ENCODE measurements at regions not wholly inside any gene's neighbourhood (a gene's known extent, or its start where the extent isn't known, plus 50 kb on each side); places are given as distances from the start of the nearest gene placed in this dataset.

- CTCF ChIA-PET: interaction anchor here (0.6 kb wide), 1 partner anchor 378 kb away, joined by 3 read pairs; no protein-coding TSS in a partner anchor
- ATAC-seq (no peak), DNase-seq (no peak)
- POLR2A ChIA-PET: no interaction called here
- Mint-ChIP-seq H3K4me1 (ENCODE audit: low read depth) (no peaks in the 10 kb centered on the region), H3K9me3 (no peaks in the 10 kb centered on the region), H3K36me3 (ENCODE audit: low read depth) (no peaks in the 10 kb centered on the region), H3K4me3 (no peak overlapping the region), H3K27me3 (no peaks in the 10 kb centered on the region), H3K27ac (no peak overlapping the region)
- intact Hi-C loops (cut with micrococcal nuclease): no loop called here
- TF ChIP-seq CTCF (IDR thresholded peaks at IDR 0.05): peak; percentile 11
Observed at GRCh38 chr10:28097633-28098032, 98.8 kb upstream of the ODAD2 start.

- Mint-ChIP-seq H3K4me1 (ENCODE audit: low read depth) (peaks cover 3% of the 10 kb centered on the region), H3K4me3 (no peak overlapping the region), H3K9me3 (no peaks in the 10 kb centered on the region), H3K27me3 (no peaks in the 10 kb centered on the region), H3K27ac (no peak overlapping the region), H3K36me3 (ENCODE audit: low read depth) (no peaks in the 10 kb centered on the region)
- intact Hi-C loops (cut with micrococcal nuclease): no loop called here
- CTCF ChIA-PET: interaction anchor here (1.0 kb wide), 1 partner anchor 20 kb away, joined by 3 read pairs; no protein-coding TSS in a partner anchor
- TF ChIP-seq CTCF (IDR thresholded peaks at IDR 0.05): no peak
- no peak for DNase-seq
- POLR2A ChIA-PET: no interaction called here
- ATAC-seq: no peak
Observed at GRCh38 chr10:28095791-28096378, 97.0 kb upstream of the ODAD2 start.

- DNase-seq (no peak), ATAC-seq (no peak)
- Mint-ChIP-seq H3K9me3 (no peaks in the 10 kb centered on the region), H3K4me3 (no peak overlapping the region), H3K36me3 (ENCODE audit: low read depth) (peaks cover 9% of the 10 kb centered on the region), H3K27me3 (no peaks in the 10 kb centered on the region), H3K4me1 (ENCODE audit: low read depth) (peaks cover 13% of the 10 kb centered on the region), H3K27ac (no peak overlapping the region)
- POLR2A ChIA-PET: interaction anchor here (0.6 kb wide), 2 partner anchors 155 to 948 kb away, joined by 3 read pairs; no protein-coding TSS in a partner anchor
- CTCF ChIA-PET: no interaction called here
- no peak for TF ChIP-seq CTCF (IDR thresholded peaks at IDR 0.05)
- intact Hi-C loops (cut with micrococcal nuclease): no loop called here
Observed at GRCh38 chr10:28094121-28094520, 95.2 kb upstream of the ODAD2 start.

- Mint-ChIP-seq H3K9me3 (peaks cover 7% of the 10 kb centered on the region), H3K27me3 (no peaks in the 10 kb centered on the region), H3K4me1 (ENCODE audit: low read depth) (peaks cover 25% of the 10 kb centered on the region), H3K27ac (no peak overlapping the region), H3K4me3 (no peak overlapping the region), H3K36me3 (ENCODE audit: low read depth) (peaks cover 27% of the 10 kb centered on the region)
- CTCF ChIA-PET: no interaction called here
- DNase-seq (no peak), ATAC-seq (no peak)
- intact Hi-C loops (cut with micrococcal nuclease): no loop called here
- TF ChIP-seq CTCF (IDR thresholded peaks at IDR 0.05): no peak
- POLR2A ChIA-PET: no interaction called here
Observed at GRCh38 chr10:28091913-28092312, 93.0 kb upstream of the ODAD2 start.

- intact Hi-C loops (cut with micrococcal nuclease): no loop called here
- Mint-ChIP-seq H3K27ac (no peak overlapping the region), H3K27me3 (no peaks in the 10 kb centered on the region), H3K4me1 (ENCODE audit: low read depth) (peaks cover 25% of the 10 kb centered on the region), H3K36me3 (ENCODE audit: low read depth) (peaks cover 41% of the 10 kb centered on the region), H3K4me3 (no peak overlapping the region), H3K9me3 (peaks cover 15% of the 10 kb centered on the region)
- no peak for ATAC-seq
- CTCF ChIA-PET: interaction anchor here (0.6 to 1.4 kb wide), 3 partner anchors 151 to 348 kb away, joined by 3 to 4 read pairs (median 3); no protein-coding TSS in a partner anchor
- DNase-seq: no peak
- POLR2A ChIA-PET: no interaction called here
- no peak for TF ChIP-seq CTCF (IDR thresholded peaks at IDR 0.05)
Observed at GRCh38 chr10:28090506-28090905, 91.6 kb upstream of the ODAD2 start.

All from activated CD8-positive, alpha-beta T cell treated with anti-CD3 and anti-CD28 coated beads for 36 hours (primary cell).